T follicular helper cell (primary cell): ENCODE measurements at regions not wholly inside any gene's neighbourhood (a gene's known extent, or its start where the extent isn't known, plus 50 kb on each side); places are given as distances from the start of the nearest gene placed in this dataset.
"Not testable (repeated sequence)": the region's sequence is repeated elsewhere in the genome, so short reads cannot be mapped to it uniquely, and the experiment has no call there.

Source experiments
- DNase-seq: peaks from one replicate; pipeline ENCODE4 v3.0.0-alpha.2; 2020; ENCODE audit warnings: low read depth

GRCh38 chr21:35525443-35525842 is 476.3 kb upstream of the RUNX1 start:
- DNase-seq = no peak

GRCh38 chr21:35521852-35522505 is 472.9 kb upstream of the RUNX1 start:
- no peak for DNase-seq

DNA sequence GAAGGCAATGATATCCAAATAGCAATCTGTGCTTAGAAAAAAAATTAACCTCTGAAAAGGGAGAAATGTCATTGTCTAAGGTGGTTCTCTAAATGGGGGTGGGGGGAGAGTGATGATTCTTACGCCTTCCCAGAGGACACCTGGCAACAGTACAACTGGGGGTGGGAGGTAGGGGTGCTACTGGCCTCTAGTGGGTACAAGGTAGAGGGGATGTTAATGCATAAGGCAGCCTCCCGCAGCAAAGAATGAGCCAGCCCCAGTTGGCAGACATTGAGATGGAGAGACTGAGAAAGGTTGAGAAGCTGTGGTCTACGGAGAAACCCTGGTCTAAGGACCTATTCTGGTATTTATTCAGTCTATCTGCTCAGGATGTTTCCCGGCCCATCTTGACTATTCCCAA is 472.2 kb upstream of the RUNX1 start:
- no peak for DNase-seq

- DNase-seq = no peak
These were observed 471.8 kb upstream of the RUNX1 start for GRCh38 chr21:35520856-35521255.

DNA sequence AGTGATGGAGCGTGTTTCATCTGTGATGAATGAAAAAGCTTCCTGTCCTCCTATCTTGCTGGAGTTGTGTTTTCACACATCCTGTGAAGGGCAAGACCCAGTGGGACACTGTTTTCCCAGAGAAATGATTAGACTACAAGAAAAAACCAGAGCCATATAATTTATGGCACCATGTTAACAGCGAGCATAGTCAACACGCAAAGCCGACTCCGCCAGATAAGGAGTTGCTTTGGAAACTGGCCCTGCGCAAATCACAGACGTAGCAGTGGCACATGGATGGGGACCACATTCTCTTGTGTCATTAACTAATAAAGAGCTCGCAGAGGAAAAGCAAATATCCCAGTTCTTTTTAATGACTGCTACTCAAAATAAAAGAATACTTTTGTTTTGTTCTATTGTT is 471.2 kb upstream of the RUNX1 start:
- no peak for DNase-seq

DNA sequence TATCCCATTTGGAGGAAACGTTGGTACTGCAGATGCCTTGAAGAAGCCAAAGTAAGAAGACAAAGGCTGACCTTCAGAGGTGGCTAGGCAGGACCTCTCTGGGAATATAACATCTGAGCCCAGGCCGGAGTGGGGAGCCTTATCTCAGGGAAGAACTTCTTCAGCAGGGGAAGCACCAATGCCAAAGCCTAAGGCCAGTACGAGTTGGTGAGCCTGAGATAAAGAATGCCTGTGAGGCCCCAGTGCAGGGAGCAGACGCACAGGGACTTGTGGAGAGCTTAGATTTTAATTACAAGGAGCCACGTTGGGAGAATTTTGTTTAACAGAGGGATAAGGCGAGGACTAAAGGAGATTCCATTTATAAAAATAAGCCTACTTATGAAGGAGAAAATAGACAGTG is 468.8 kb upstream of the RUNX1 start:
- DNase-seq = no peak

DNA sequence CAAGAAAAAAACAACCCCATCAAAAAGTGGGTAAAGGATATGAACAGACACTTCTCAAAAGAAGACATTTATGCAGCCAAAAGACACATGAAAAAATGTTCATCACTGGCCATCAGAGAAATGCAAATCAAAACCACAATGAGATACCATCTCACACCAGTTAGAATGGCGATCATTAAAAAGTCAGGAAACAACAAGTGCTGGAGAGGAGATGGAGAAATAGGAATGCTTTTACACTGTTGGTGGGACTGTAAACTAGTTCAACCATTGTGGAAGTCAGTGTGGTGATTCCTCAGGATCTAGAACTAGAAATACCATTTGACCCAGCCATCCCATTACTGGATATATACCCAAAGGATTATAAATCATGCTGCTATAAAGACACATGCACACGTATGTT is 467.2 kb upstream of the RUNX1 start:
- DNase-seq = not testable (repeated sequence)

DNA sequence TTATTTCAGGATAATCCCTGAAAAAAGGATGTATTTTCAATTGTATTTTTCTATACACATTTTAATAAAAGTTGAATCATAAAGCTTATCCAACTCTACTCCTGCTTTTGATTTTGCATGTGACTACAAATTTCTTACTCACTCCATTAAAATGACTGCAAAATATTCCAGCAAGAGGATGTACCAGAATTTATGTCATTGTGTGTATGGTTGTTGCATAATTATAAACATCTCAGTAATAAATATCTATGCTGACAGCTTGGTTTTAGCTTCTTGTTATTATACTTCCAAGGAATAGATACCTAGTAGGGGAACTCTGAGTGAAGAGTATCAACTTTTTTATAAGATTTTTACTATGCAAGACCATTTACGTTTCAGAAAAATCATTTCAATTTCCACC is 463.2 kb upstream of the RUNX1 start:
- DNase-seq = no peak

DNA sequence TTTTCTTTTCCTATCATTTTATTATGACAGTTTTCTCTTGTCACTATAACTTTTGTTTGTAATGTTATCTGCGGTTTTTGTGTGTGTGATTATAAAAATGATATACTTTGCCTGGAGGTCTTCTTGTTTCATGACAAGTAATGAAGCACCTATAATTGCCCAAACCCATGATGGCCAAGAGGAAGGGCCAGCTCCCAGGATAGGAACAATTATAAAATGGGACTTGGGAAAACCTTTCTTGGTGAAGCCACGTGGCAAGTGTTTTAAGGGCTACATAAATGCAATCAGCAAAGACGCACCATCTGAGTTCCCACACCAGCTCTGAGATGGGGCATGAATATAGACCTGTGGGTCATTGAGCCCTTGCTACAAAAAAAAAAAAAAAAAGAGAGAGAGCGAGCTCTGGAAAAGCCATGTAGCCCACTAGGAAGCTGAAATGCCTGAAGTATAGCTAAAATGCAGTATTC is 462.6 kb upstream of the RUNX1 start:
- DNase-seq = no peak

DNA sequence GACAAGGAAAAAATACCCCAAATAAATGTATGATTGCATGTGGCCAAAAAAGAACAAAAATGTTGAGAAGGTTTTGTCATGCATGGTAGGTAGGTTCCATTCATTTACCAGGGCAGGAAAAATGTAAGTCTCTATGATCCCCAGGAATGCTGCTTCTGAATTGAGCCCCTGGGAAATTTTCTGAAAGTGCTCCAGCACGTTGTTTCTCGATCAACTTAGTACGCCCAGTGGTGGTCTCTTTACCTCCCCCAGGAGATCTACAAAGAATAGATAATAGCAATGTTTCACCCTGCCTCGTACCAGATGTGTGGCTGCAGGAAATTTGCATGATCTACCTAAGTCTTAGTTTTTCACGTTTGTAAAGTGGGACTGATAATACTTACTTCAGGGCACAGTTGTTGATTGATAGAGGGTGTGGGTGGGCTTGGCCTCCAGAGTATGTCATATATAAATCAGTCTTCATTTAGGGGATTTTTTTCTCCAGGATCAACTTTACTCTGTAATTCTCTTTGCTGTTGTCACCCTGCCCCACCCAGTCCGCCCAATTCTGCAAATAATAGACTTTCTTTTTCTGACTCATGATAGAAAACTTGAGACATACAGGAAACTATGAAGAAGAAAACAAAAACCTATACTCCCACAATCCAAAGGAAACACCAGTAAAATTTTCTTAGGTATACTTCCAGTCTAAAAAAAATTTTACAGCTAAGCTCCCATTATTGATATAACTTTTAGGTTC is 462.0 kb upstream of the RUNX1 start:
- no peak for DNase-seq

- no peak for DNase-seq
These were observed 461.2 kb upstream of the RUNX1 start for GRCh38 chr21:35510294-35510693.

DNA sequence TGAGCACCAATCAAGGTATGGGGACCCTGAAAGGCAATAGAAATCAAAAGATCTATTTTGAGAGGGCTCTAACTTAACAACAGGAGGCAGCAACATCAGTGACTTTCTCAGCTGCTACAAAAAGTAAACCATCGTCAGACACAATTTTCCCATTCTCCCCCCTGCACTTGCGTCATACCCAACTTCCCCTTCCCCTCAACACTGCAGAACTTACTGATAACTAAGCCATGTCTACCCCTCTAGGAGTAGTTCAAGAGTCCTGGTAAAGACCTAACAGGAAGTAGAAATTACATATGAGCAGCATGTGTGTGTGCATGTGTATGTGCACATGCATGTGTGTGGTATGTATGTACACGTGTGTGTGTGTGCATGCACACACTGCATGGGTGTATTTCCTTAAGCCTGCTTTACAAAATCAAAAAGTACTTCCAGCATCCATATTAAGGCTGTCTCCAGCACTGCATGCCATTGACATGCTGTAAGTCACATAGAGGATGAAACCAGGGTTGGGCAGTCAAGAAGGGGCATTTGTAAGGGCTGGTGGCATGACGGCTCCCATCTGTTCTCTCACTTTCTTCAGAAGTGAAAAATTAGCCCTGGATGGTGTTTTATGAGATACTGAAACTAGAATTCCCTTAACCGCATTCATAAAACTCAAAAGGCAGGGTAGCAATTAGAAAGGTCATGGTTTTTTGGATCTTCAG is 460.1 kb upstream of the RUNX1 start:
- DNase-seq = no peak

- no peak for DNase-seq
These were observed 459.2 kb upstream of the RUNX1 start for GRCh38 chr21:35508139-35508888.

- no peak for DNase-seq
These were observed 458.2 kb upstream of the RUNX1 start for GRCh38 chr21:35507181-35507759.

DNA sequence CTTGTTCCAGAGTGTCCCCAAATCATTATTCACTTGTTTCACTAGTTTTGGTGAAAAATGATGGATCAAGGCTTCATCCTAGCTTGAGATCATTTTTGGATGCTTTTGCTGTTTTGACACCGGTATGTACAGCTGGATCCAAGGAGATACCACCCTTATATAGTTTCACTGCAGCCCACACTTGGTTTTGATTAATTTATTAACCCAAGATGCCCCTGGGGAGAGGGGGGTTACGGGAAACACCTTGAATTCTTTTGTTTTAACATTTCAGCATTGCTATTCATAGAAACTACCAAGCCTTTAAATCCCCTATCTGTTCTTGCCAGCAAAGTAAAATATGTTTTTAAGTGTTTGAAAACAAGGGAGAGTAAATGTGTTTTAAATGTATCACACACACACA is 457.7 kb upstream of the RUNX1 start:
- DNase-seq = no peak

GRCh38 chr21:35506352-35506751 is 457.2 kb upstream of the RUNX1 start:
- DNase-seq = no peak

DNA sequence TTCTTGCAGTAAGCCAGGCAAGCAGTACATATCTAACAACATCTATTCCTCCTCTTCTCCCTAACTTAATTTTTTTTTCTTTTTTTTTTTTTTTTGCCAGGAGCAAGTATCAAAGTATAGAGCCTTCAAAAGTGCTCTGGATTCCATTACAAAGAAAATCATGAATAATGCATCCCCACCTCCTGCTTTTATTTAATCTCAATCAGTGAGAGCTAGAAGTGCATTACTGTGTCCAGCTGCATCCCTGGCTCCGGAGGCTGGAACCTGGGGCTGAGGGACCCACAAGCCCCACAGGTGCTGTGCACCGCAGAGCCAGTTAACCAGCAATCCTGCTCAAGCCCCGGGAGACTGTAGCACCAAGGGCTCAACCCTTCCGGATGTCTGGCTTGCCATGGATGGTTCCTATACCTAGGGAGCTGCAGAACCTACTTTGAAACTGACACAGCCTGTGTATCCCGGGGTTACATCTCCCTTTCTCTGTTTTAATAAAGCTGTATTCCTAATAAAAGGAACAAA is 455.9 kb upstream of the RUNX1 start:
- no peak for DNase-seq

GRCh38 chr21:35504277-35504676 is 455.2 kb upstream of the RUNX1 start:
- no peak for DNase-seq

DNA sequence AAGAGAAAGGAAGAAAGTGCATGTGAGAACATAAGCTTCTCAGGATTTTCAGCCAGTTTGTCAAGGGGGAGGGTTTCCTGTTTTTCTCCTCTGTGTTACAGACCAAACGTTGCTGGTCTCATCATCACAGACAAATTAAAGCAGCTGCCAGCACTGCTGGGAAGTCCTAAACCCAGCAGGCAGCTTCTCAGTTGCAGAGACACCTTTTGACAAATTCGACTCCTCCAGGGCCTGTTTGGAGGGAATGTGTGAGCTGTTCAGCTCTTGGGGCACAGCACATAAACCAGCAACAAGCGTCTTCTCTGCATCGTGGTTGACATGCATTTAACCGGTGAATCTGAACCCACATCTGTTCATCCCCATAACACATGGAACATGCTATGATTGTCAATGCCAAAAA is 454.6 kb upstream of the RUNX1 start:
- no peak for DNase-seq

DNA sequence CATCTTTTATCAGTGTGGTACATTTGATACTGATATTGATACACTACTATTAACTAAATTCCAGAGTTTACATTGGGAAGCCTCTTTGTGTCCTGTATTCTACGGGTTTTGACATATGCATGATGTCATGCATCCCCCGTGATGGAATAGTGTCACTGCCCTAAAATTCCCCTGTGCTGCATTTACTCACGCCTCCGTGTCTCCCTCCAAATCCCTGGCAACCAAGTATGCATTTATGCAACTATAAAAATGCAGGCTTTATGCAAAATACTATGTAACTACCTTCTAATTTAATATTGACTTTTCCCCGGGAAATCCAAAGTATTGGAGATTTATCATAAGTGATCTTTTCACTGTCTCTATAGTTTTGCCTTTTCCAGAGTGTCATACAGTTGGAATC is 453.7 kb upstream of the RUNX1 start:
- no peak for DNase-seq

- not testable (repeated sequence) for DNase-seq
These were observed 448.4 kb upstream of the RUNX1 start for GRCh38 chr21:35497522-35497921.
